SK-N-SH treated with all-trans-retinoic acid at 6 μM for 48 hours (cell line): ENCODE measurements at regions not wholly inside any gene's neighbourhood (a gene's known extent, or its start where the extent isn't known, plus 50 kb on each side); places are given as distances from the start of the nearest gene placed in this dataset.

ENCODE experiments used
- ATAC-seq: fragments of 200-7000 bp; cut with Tn5 transposase; 3 replicates; pipeline ENCODE4 v1.9.1; 2020; ENCODE audit warnings: mild to moderate bottlenecking, moderate library complexity
- BACH2 ChIP-seq: fragments of 250-450 bp; sonication (Bioruptor Pico); IDR thresholded peaks from 2 replicates; pipeline ENCODE4 v1.9.0; 2021; ENCODE audit warnings: mild to moderate bottlenecking, borderline replicate concordance
- CREB5 ChIP-seq: fragments of 250-450 bp; sonication (Bioruptor Pico); IDR thresholded peaks from 2 replicates; pipeline ENCODE4 v1.5.1; 2020; ENCODE audit warnings: low read depth, mild to moderate bottlenecking, moderate library complexity
- CSDC2 ChIP-seq: fragments of 250-450 bp; sonication (Bioruptor Pico); IDR thresholded peaks from 2 replicates; pipeline ENCODE4 v1.5.0; 2020; ENCODE audit warnings: mild to moderate bottlenecking, moderate library complexity
- CSRNP3 ChIP-seq: fragments of 250-450 bp; sonication (Bioruptor Pico); IDR thresholded peaks from 2 replicates; pipeline ENCODE4 v1.5.1; 2021; ENCODE audit warnings: mild to moderate bottlenecking, moderate library complexity
- ESRRG ChIP-seq: fragments of 250-450 bp; sonication (Bioruptor Pico); IDR thresholded peaks from 2 replicates; pipeline ENCODE4 v1.6.1; 2021; ENCODE audit warnings: mild to moderate bottlenecking
- GLIS3 ChIP-seq: fragments of 250-450 bp; sonication (Bioruptor Pico); IDR thresholded peaks from 2 replicates; pipeline ENCODE4 v1.5.0; 2020; ENCODE audit warnings: mild to moderate bottlenecking, moderate library complexity
- ISL1 ChIP-seq: fragments of 250-450 bp; sonication (Bioruptor Pico); IDR thresholded peaks from 2 replicates; pipeline ENCODE4 v2.1.2; 2022; ENCODE audit warnings: mild to moderate bottlenecking, moderate library complexity
- OSR1 ChIP-seq: fragments of 250-450 bp; sonication (Bioruptor Pico); IDR thresholded peaks from 2 replicates; pipeline ENCODE4 v1.8.0; 2022; ENCODE audit warnings: moderate library complexity, mild to moderate bottlenecking, inconsistent platforms
- PATZ1 ChIP-seq: fragments of 250-450 bp; sonication (Bioruptor Pico); IDR thresholded peaks from 2 replicates; pipeline ENCODE4 v1.8.0; 2020; ENCODE audit warnings: mild to moderate bottlenecking, moderate library complexity, borderline replicate concordance
- POU6F1 ChIP-seq: fragments of 250-450 bp; sonication (Bioruptor Pico); IDR thresholded peaks from 2 replicates; pipeline ENCODE4 v1.8.0; 2021; ENCODE audit warnings: low read depth, mild to moderate bottlenecking, moderate library complexity, borderline replicate concordance
- PPARA ChIP-seq: fragments of 250-450 bp; sonication (Bioruptor Pico); IDR thresholded peaks from 2 replicates; pipeline ENCODE4 v1.5.0; 2020; ENCODE audit warnings: mild to moderate bottlenecking, borderline replicate concordance
- RARB ChIP-seq: fragments of 250-450 bp; sonication (Bioruptor Pico); IDR thresholded peaks from 2 replicates; pipeline ENCODE4 v1.8.0; 2021; ENCODE audit warnings: mild to moderate bottlenecking, moderate library complexity
- SNAI2 ChIP-seq: fragments of 250-450 bp; sonication (Bioruptor Pico); IDR thresholded peaks from 2 replicates; pipeline ENCODE4 v1.5.0; 2020; ENCODE audit warnings: mild to moderate bottlenecking, moderate library complexity
- TCF4 ChIP-seq: fragments of 250-450 bp; sonication (Bioruptor Pico); IDR thresholded peaks from 2 replicates; pipeline ENCODE4 v1.8.0; 2021; ENCODE audit warnings: mild to moderate bottlenecking, moderate library complexity, borderline replicate concordance
- TOX ChIP-seq: fragments of 250-450 bp; sonication (Bioruptor Pico); IDR thresholded peaks from 2 replicates; pipeline ENCODE4 v1.8.0; 2021; ENCODE audit warnings: mild to moderate bottlenecking, moderate library complexity, borderline replicate concordance
- TSHZ2 ChIP-seq: fragments of 250-450 bp; sonication (Bioruptor Pico); IDR thresholded peaks from 2 replicates; pipeline ENCODE4 v1.5.0; 2020; ENCODE audit warnings: mild to moderate bottlenecking, moderate library complexity
- ZC3H10 ChIP-seq: fragments of 250-450 bp; sonication (Bioruptor Pico); IDR thresholded peaks from 2 replicates; pipeline ENCODE4 v1.5.1; 2021; ENCODE audit warnings: mild to moderate bottlenecking, moderate library complexity
- ZFP3 ChIP-seq: fragments of 250-450 bp; sonication (Bioruptor Pico); IDR thresholded peaks from 2 replicates; pipeline ENCODE4 v1.5.0; 2020; ENCODE audit warnings: mild to moderate bottlenecking, moderate library complexity
- ZFP30 ChIP-seq: fragments of 450-650 bp; formaldehyde crosslinking; IDR thresholded peaks from 2 replicates; pipeline ENCODE4 v1.5.0; 2022; ENCODE audit warnings: mild to moderate bottlenecking, moderate library complexity
- ZNF565 ChIP-seq: fragments of 450-650 bp; formaldehyde crosslinking; conservative IDR thresholded peaks from 2 replicates; pipeline ENCODE4 v1.5.0; 2020; ENCODE audit warnings: low read depth, mild to moderate bottlenecking, moderate library complexity
- ZNF70 ChIP-seq: fragments of 450-650 bp; formaldehyde crosslinking; IDR thresholded peaks from 2 replicates; pipeline ENCODE4 v1.5.0; 2020; ENCODE audit warnings: mild to moderate bottlenecking, moderate library complexity
- ZNF8 ChIP-seq: fragments of 450-650 bp; formaldehyde crosslinking; IDR thresholded peaks from 2 replicates; pipeline ENCODE4 v1.5.0; 2020; ENCODE audit warnings: mild to moderate bottlenecking, moderate library complexity

GRCh38 chr12:125892276-125892675, 827.0 kb downstream of the AACS start:
- TF ChIP-seq ZNF70 (no peak), ZNF565 (CRISPR knock-in tag) (no peak), TOX (CRISPR knock-in tag) (no peak), PPARA (no peak), SNAI2 (CRISPR knock-in tag) (no peak), ESRRG (CRISPR knock-in tag) (no peak), CSRNP3 (no peak)
- no peak for ATAC-seq

- no peak for TF ChIP-seq CREB5 (CRISPR knock-in tag)
- no peak for TF ChIP-seq CSRNP3
- TF ChIP-seq ZC3H10 (CRISPR knock-in tag) = no peak
- TF ChIP-seq ESRRG (CRISPR knock-in tag) = no peak
- no peak for TF ChIP-seq TOX (CRISPR knock-in tag)
- TF ChIP-seq GLIS3 (CRISPR knock-in tag) = no peak
- TF ChIP-seq ZFP3 (CRISPR knock-in tag) = no peak
- TF ChIP-seq ZFP30 = no peak
- TF ChIP-seq TCF4 (CRISPR knock-in tag) = no peak
- no peak for TF ChIP-seq ZNF8
- TF ChIP-seq POU6F1 = no peak
- TF ChIP-seq ISL1 (CRISPR knock-in tag) = no peak
- no peak for TF ChIP-seq TSHZ2 (CRISPR knock-in tag)
- no peak for TF ChIP-seq CSDC2 (CRISPR knock-in tag)
- no peak for TF ChIP-seq ZNF565 (CRISPR knock-in tag)
- ATAC-seq = no peak
Observed at GRCh38 chr12:125902991-125903390, 837.8 kb downstream of the AACS start.

- TF ChIP-seq POU6F1 (no peak), ESRRG (CRISPR knock-in tag) (no peak), ZNF565 (CRISPR knock-in tag) (no peak), OSR1 (CRISPR knock-in tag) (no peak), TSHZ2 (CRISPR knock-in tag) (no peak), PATZ1 (CRISPR knock-in tag) (no peak), ZNF70 (no peak), BACH2 (CRISPR knock-in tag) (no peak), PPARA (no peak), TCF4 (CRISPR knock-in tag) (no peak), SNAI2 (CRISPR knock-in tag) (no peak), RARB (CRISPR knock-in tag) (no peak), GLIS3 (CRISPR knock-in tag) (no peak)
- no peak for ATAC-seq
Observed at GRCh38 chr12:125907351-125907750, 842.1 kb downstream of the AACS start.
